ENCODE measurements at regions not wholly inside any gene's neighbourhood (a gene's known extent, or its start where the extent isn't known, plus 50 kb on each side); places are given as distances from the start of the nearest gene placed in this dataset.

DNA sequence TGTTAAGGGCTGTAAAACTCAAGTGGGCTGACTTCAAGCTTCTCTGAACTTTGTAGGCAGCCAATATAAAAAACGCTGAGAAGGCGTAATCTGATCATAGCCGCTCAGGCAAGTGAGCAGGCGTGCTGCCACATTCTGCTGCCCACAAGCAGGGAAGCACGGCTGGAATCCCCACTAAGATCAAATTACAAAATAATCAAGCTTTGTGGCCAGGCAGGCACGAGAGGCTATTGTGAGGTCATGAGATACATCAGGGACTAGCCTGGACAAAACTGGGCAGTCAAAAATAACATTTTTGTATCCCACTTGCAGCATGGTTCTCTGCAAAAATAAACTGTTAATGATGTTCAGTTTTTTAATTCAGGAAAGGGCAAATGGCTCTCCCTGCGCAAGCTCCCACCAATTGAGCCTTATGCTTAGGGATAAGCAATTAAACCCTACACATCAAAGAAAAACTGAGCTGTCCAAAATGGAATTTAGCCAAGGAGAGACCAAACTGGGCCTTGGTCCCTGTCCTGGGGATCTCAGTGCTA, 64.0 kb downstream of the POU5F2 start:
- TF ChIP-seq, protein P1, sequence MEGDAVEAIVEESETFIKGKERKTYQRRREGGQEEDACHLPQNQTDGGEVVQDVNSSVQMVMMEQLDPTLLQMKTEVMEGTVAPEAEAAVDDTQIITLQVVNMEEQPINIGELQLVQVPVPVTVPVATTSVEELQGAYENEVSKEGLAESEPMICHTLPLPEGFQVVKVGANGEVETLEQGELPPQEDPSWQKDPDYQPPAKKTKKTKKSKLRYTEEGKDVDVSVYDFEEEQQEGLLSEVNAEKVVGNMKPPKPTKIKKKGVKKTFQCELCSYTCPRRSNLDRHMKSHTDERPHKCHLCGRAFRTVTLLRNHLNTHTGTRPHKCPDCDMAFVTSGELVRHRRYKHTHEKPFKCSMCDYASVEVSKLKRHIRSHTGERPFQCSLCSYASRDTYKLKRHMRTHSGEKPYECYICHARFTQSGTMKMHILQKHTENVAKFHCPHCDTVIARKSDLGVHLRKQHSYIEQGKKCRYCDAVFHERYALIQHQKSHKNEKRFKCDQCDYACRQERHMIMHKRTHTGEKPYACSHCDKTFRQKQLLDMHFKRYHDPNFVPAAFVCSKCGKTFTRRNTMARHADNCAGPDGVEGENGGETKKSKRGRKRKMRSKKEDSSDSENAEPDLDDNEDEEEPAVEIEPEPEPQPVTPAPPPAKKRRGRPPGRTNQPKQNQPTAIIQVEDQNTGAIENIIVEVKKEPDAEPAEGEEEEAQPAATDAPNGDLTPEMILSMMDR (IDR thresholded peaks at IDR 0.05; ENCODE audit: low read depth, low read length) = no peak
- no peak for TF ChIP-seq EZH2phosphoT487 (IDR thresholded peaks at IDR 0.05; ENCODE audit: low read depth)
